EH (cell line): ENCODE measurements at regions not wholly inside any gene's neighbourhood (a gene's known extent, or its start where the extent isn't known, plus 50 kb on each side); places are given as distances from the start of the nearest gene placed in this dataset.
"Not testable (repeated sequence)": the region's sequence is repeated elsewhere in the genome, so short reads cannot be mapped to it uniquely, and the experiment has no call there.

Source experiments
- DNase-seq: peaks from one replicate; pipeline ENCODE4 v3.0.0-alpha.2; 2015; ENCODE audit warnings: low read depth

DNA sequence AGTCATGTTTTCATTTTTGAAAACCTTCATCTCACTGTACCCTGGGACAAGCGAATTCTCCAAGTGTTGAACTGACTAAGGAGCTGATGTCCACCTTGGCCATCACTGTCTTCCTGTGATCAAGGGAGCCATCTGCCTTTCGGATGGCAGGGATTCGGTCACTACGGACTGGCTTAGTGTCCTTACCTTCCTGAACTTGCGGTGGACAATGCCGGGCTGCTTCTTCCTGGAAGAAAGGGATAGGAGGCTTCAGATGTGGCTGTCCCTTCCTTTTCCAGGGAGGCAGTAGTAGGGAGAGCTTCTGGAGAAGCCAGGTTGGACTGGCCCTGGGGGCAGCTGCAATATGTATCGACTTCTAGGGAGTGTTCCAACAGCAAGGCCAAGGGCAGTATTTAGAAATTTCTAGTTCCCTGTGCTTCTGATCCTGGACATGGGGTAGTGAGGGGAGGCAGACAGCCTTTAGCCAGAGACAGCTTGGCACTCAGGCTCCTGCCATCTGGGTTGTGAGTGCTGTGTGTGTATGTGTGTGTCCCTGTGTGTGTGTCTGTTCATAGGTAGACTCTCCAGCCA lies 114.6 kb downstream of the IER5 start:
- no peak for DNase-seq

DNA sequence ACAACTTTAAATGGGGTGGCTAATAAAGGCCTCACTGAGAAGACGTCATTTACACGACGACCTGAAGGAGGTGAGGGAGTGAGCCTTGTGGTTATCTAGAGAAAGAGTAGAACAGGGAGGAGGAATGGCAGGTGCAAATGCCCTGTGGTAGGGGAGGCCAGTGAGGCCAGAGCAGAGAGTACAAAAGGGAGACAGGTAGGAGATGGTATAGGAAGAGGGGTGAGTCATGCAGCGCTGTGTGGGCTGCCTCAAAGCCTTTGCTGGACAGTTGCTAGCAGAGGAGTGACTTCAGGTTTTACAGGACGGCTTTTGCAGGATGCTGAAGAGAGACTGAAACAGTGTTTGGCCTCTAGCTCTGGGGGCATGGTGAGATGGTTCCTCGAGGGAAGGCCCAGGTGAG lies 116.0 kb downstream of the IER5 start:
- no peak for DNase-seq

DNA sequence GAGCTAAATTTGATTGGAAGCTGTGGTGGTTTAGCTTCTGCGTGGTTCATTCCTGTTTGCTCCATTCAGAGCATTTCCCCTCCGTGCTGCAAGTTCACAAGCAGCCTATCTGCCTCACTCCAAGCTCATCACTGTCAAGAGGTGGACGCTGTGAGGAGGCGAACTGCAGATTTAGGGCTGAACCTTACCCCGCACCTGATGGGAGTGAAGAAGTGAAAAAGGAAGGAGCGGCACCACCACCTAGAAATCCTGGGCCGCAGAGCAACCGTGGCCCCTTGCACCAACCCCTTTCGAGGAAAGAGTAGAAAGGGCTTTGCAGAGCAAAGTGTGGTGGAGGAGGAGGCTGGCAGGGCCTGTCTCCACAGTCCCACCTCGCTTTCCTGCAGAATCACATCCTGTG lies 117.4 kb downstream of the IER5 start:
- no peak for DNase-seq

DNA sequence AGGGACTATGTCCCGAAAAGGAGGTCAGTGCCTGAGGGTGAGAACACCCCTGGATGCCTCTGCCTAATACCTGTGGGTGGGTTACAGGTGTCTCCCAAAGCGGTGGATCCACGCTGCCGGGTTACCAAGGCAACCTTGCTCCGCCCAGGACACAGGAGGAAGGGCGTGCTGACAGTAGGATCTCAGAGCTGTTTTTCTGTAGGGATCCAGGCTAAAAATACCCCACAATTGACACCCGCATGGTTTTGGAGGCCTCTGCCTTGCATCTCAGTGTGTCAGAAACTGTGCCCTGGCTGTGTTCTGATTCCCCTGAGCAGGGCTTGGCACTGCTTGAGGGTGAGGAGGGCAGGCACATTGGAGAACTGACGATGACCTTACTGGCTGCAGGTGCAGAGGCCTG lies 118.0 kb downstream of the IER5 start:
- no peak for DNase-seq

DNA sequence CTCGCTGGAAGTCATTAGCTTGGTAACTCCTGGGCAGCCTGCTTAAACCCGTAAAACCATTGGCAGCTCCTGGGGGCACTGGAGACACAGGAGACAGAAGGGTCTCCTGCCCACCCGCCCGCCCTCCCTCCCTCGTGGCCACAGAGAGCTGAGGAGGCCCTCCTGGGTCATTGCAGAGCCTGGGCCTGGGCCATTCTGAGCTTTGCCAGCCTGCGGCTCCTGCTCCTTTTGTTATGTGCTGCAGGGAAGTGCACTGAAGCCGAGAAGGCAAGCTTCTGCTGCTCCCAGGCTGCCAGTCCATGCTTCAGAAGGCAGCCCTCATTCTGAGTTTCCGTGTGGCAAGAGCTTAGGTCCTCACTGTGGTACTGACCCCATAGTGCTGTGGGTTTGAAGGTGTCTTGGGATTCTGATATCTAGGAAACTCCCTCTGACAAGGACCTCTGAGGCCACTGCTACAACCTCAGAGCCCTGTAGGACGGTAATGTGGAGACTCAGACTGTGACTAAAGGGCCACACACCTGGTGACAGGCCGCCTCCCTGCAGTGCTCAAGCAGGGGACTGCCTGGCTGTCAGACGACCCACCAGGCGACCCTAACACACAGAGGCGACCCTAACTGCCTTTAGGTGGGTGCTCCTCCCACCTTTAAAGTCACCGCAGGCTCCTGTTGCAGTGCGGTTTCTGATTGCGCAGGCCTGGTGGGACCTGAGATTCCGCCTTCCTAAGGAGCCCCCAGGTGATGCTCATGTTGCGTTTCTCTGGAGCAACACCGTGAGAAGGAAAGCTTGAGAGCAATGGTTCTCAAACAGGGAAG lies 118.7 kb downstream of the IER5 start:
- DNase-seq: no peak

DNA sequence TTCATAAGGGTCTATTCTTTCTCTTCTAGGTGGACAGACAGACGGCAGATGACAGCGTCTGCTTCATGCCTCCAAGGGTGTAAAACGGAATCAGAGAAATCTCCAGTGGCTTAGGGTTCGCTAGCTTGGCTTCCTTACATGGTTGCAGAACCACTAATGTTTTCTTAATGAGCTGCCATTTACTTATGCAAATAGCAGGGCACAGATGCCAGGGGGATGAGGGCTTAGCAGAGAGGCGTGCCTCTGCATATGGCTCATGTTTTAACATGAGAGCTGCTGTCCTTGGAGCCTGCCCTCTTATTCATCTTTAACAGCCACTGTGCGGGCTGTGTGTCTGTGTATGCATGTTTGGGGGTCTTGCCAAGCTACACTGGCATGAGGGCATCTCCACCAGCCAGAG lies 119.6 kb downstream of the IER5 start:
- DNase-seq: no peak

DNA sequence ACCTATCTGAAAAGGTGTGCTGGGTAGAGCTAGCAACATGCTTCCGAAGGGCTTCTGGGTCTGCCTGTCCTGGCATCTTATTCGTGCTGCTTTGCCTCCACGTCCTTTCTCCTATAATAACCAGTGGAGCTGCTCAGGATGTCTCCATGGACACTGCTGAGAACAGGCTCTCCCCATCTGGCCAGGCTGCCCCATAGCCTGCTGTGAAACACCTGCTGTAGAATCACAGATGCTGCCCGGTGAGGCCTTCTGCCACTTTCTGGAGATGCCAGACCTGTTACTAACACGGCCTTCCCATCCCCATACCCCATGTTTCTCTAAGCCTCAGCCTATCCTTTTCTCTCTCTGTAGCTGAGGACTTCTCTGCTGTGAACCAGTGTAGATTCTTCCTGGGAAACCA lies 120.5 kb downstream of the IER5 start:
- DNase-seq: no peak

DNA sequence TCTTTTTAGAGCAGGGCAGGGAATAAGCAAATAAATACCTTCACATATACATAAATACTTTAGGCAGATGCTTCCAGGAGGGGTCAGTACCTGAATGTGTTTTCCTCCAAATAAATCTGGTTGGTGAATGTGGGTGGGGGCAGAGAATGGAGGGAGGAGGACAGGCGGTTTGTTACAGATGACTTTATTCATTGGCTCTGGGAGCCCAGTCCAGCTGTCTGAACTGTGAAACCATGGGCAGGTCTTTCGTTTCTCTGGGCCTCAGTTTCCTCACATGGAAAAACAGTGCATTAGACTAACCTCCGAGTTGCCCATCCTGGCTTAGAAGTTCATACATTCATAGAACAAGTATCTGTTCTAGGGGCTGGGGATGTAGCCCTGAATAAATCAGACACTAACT lies 124.6 kb downstream of the IER5 start:
- no peak for DNase-seq

DNA sequence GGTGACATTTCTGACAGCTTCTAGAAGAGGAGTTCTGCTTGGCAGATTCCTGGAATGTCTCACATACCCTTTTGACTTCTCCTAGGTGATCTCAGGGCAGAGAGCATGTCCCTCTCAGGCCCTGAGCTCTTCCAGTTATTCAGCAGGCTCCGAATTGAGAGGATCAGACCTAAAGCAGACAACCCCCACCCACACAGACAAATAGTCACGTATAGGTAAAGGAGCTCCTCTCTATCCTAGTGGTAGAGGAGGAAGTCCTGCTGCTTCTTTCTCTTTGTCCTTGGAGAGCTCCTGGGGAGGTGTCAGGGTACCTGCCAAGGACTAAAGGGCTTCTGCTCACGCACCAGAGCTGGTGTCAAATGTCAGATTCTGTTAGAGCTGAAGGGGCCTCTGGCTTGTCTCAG lies 128.1 kb downstream of the IER5 start:
- no peak for DNase-seq

DNA sequence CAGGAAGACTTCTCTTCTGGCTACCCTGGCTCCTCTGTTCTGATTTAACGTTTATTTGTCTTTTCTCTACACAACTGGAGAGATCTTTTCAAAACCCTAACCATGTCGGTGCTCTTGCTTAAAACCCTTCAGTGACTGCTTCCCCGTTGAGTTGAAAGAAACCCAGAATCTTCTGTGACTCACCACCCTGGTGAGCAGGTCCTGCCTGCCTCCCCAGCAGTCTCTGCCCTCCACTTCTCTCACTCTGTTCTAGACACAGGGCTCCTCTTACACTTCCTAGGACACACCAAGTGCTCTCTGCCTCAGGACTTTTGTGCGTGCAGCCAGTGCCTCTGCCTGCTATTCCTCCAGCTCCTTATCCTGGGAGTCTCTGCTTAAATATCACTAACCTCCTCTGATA lies 131.4 kb downstream of the IER5 start:
- DNase-seq: no peak

DNA sequence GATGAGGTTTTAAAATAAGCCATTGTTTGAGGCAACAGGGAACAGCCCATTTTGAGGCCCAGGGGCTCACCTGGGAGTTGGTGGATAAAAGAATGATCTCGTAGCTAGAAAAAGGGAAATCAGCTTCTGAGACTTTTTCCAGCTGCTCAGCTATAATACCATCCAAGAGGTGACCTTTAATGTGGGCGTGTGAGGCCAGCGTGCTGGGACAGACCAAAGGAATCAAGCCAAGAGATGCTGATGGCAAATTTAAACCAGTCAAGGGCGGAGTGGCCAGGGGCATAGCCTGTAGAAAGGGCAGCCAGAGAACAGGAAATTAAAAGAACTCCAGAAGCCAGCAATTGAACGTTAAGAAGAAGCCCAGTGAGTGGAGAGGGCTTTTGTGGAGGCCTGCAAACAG lies 132.6 kb downstream of the IER5 start:
- no peak for DNase-seq

DNA sequence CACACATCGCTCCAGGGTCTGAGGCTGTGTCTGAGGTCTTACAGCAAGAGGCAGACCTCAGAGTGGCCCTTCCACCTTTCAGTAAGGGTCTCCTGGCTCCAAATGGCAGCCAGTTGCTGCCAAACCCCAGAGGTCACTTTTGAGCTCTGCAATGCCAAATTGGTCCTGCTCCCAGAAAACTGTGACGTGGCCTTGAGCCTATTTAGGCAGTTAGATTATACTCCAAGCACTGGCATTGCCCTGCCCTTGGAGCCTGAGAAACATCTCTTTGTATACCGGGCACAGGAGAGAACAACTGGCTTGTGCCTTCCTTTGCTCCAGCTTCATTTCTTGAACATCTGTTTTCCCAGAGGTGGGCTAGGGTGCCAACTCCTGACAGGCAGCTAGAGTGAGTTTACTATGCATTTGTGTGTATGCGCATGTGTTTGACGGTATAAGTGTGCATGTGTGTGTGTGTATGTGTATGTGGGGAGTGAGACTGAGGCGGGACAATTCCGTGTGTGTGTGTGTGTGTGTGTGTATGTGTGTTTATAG lies 134.5 kb downstream of the IER5 start:
- DNase-seq: no peak

DNA sequence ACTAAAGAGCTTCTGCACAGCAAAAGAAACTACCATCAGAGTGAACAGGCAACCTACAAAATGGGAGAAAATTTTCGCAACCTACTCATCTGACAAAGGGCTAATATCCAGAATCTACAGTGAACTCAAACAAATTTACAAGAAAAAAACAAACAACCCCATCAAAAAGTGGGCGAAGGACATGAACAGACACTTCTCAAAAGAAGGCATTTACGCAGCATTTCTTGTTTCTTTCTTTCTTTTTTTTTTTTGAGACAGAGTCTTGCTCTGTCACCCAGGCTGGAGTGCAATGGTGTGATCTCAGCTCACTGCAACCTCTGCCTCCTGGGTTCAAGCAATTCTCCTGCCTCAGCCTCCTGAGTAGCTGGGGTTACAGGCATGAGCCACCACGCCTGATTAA lies 138.2 kb downstream of the IER5 start:
- not testable (repeated sequence) for DNase-seq

DNA sequence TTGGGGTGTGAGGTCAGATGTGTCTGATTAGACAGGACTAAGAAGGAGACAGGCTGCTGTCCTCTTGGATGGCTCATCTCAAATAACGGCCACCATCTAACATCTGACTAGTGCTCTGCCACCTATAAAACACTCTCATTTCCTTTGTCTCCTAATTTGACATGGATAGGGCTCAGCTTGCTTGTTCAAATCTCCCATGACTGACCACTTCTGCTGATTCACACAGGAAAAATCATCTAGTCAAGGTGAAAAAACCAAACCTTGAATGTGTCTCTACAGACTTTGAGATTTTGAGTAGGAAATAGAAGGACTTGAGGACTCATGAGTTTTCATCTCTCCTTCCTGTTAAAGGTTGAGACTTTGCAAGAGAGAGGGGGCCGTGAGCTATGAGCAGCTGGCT lies 150.6 kb downstream of the IER5 start:
- no peak for DNase-seq

DNA sequence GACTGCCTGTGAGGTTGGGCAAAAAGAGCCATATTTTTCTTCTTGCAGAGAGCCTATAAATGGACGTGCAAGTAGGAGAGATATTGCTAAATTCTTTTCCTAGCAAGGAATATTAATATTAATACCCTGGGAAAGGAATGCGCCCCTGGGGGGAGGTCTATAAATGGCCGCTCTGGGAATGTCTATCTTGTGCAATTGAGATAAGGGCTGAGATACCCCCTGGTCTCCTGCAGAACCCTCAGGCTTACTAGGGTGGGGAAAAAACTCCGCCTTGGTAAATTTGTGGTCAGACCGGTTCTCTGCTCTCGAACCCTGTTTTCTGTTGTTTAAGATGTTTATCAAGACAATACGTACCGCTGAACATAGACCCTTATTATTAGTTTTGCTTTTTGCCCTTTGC lies 157.8 kb downstream of the IER5 start:
- DNase-seq: not testable (repeated sequence)

DNA sequence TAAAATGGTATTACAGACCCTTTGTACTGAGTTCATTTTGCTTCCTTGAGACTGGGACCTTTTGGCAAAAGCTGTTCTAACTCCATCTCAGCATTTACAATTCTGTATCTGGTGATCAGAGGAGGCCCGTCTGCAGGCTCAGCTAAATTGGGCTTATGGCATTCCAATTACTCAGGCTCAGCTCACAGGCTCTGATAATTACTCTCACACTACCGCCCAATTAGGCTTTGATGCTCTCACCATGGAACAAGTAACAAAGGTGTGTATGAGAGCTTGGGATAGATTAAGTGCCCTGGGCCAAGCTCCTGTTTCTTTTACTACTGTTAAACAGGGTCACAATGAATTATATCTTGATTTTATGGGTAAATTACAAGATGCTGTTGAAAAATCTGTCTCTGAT lies 159.9 kb downstream of the IER5 start:
- not testable (repeated sequence) for DNase-seq

DNA sequence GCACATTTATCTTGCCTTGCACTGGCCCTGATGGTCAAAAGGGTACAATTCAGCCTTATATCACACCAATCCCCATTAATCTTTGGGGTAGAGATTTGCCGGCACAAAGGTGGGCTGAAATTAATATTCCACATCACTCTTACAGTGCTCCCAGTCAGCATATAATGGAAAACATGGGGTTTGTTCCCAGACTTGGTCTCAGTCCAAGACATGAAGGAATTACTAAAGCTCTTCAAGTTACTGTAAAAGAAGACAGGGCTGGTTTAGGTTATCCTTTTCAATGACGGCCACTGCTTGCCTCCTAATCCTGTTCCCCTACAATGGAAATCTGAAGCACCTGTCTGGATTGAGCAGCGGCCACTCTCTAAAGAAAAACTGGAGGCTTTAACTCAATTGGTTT lies 160.7 kb downstream of the IER5 start:
- no peak for DNase-seq

DNA sequence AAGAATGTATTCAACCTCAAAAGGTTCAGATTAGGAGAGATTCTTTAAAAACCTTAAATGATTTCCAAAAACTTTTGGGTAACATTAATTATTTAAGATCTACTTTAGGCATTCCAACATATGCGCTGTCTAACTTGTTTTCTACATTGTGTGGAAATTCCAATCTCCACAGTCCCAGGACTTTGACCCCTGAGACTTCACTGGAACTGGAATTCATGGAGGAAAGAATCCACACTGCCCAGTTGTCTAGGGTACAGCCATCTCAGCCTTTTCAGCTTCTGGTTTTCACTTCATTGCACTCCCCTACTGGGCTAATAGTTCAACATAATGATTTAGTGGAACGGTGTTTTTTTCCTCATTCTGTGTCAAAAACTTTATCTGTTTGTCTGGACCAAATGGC lies 161.5 kb downstream of the IER5 start:
- DNase-seq: no peak

DNA sequence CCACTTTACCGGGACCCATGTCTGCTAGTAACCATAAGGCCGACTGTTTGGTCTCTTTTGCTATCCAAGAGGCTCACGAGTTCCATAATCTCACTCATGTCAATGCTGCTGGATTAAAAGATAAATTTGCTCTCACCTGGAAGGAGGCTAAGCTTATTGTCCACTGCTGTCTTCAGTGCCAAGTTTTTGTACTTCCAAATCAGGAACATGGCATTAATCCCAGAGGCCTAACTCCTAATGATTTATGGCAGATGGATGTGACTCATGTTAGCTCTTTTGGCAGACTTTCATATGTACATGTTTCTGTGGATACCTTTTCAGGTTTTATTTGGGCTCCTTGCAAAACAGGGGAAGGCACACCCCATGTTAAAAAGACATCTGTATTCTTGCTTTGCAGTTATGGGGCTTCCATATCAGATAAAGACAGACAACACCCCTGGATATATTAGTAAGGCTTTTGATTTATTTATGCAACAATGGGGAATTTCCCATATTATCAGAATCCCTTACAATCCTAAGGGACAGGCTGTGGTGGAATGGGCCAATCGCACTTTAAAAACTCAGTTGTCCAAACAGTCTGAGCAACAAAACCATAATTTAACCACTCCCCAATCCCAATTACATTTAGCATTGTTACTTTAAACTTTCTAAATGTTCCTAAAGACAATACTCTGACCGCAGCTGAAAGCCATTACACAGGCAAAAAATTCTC lies 162.7 kb downstream of the IER5 start:
- peak; percentile 51 for DNase-seq

DNA sequence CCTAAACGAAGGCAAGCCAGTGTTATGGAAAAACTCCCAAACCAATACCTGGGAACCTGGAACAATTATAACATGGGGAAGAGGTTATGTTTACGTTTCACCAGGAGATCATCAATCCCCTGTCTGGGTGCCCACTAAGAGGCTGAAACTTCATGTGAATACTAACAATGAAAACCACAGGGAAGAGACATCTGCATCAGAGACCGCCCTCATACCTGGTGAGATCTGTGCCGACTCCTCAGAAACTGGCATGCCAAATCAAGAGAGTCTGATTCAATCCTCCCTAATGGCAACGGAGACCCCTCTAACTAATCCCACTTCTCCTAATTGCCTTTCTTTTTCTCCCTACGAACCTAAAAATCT lies 163.2 kb downstream of the IER5 start:
- DNase-seq: no peak

DNA sequence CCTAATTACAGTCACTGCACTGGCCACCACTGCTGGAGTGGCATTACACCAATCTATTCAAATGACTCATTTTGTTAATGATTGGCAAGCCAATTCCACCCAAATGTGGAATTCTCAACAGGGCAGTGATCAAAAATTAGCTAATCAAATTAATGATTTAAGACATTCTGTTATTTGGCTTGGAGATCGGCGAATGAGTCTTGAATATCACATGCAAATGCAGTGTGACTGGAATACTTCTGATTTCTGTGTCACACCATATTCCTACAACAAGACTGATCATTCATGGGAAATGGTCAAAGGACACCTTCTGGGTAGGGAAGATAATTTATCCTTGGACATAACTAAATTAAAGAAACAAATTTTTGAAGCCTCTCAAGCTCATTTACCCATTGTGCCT lies 165.1 kb downstream of the IER5 start:
- not testable (repeated sequence) for DNase-seq

DNA sequence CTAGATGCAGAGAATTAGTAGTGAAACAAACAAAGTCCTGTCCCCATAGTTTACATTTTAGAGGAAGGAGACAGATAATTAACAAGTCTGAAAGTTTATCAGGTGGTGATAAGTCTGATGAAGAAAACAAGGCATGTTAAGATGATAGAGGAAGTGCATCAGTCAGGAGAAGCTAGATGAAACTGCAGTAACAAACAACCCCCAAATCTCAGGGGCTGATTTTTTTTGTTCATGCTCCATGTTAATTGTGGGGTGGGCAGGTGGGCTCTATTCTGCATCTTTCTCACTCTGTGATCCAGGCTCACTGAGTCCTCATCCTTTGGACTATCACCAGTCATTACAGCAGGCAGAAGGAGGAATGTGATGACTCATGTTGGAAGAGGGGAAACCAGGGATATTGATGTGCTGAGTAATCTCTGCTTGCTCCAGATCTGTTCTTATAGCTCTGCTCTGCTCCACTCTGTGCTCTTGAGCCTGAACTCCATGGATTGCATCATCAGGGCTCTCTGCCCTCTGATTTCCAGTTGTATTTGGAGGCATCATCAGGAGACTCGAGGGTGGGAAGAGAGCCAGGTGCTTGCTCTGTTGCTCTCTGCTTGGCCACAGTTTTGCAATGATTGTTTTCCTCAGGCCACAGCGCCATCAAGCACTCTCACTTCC lies 166.9 kb downstream of the IER5 start:
- peak; percentile 96 for DNase-seq

DNA sequence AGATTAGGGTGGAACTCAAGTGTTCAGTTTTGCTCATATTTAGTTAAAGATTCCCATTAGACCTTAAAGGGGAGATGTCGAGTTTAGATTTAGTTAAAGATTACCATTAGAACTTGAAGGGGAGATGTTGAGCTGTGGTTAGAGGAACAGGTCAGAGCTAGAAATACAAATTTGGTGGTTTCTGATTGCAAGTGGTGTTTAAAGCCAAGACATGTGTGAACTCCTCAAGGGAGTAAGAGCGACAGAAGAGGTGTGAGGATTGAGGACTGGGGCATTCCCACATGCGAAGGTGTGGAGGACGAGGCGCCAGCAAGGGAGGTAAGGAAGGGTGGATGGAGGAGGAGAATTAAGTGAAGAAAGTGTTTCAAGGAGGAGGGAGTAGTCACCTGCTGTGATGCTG lies 168.6 kb downstream of the IER5 start:
- no peak for DNase-seq
